Liver (tissue), 8 donors: ENCODE measurements at regions not wholly inside any gene's neighbourhood (a gene's known extent, or its start where the extent isn't known, plus 50 kb on each side); places are given as distances from the start of the nearest gene placed in this dataset.

Source experiments
- DNase-seq: peaks from one replicate; pipeline ENCODE4 v3.0.0-alpha.2; 2017; ENCODE audit warnings: low spot score
- H3K27ac ChIP-seq, 2 donors: one replicate each; pipeline ENCODE4 v1.7.0; 2013; ENCODE audit warnings: inconsistent platforms in 2 of 2, low read length in 2 of 2, control low read depth in 1 of 2, low read depth in 1 of 2, mild to moderate bottlenecking in 1 of 2
- H3K27me3 ChIP-seq, 4 donors: one replicate each; pipeline versions ENCODE4 v1.6.1 to v1.7.0; 2013; ENCODE audit warnings: low read length in 3 of 4, inconsistent platforms in 1 of 4, mild to moderate bottlenecking in 1 of 4, moderate library complexity in 1 of 4; ENCODE audit not compliant: control insufficient read depth in 4 of 4, insufficient read depth in 4 of 4
- H3K36me3 ChIP-seq, 4 donors: one replicate each; pipeline versions ENCODE4 v1.6.1 to v1.7.0; 2013; ENCODE audit warnings: low read length in 3 of 4, mild to moderate bottlenecking in 3 of 4, low read depth in 1 of 4, moderate library complexity in 1 of 4; ENCODE audit not compliant: control insufficient read depth in 4 of 4, insufficient read depth in 3 of 4
- H3K4me1 ChIP-seq, 4 donors: one replicate each; pipeline versions ENCODE4 v1.6.1 to v1.7.0; 2013; ENCODE audit warnings: low read length in 3 of 4, mild to moderate bottlenecking in 3 of 4, moderate library complexity in 1 of 4; ENCODE audit not compliant: control insufficient read depth in 4 of 4, insufficient read depth in 4 of 4
- H3K4me3 ChIP-seq, 3 donors: one replicate each; pipeline versions ENCODE4 v1.6.1 to v1.7.0; 2013; ENCODE audit warnings: low read length in 3 of 3, control low read depth in 1 of 3, low read depth in 1 of 3, mild to moderate bottlenecking in 1 of 3
- H3K9ac ChIP-seq, 2 donors: one replicate each; pipeline ENCODE4 v1.7.0; 2013; ENCODE audit warnings: low read length in 2 of 2, mild to moderate bottlenecking in 2 of 2, moderate library complexity in 2 of 2, control low read depth in 1 of 2, low read depth in 1 of 2
- H3K9me3 ChIP-seq, 4 donors: one replicate each; pipeline versions ENCODE4 v1.6.1 to v1.7.0; 2013; ENCODE audit warnings: low read length in 3 of 4; ENCODE audit not compliant: control insufficient read depth in 4 of 4
- EGR1 ChIP-seq, 2 donors: IDR thresholded peaks; 2 replicates each; pipeline ENCODE4 v1.6.1; 2016 to 2018; ENCODE audit warnings: antibody characterized with exemption in 2 of 2, low read depth in 2 of 2
- FOXA1 ChIP-seq: IDR thresholded peaks from 2 replicates; pipeline ENCODE4 v1.6.1; 2016; ENCODE audit warnings: antibody characterized with exemption
- FOXA2 ChIP-seq: IDR thresholded peaks from 2 replicates; pipeline ENCODE4 v1.6.1; 2016; ENCODE audit warnings: antibody characterized with exemption
- HNF4A ChIP-seq, 2 donors: conservative IDR thresholded peaks; 2 replicates each; pipeline ENCODE4 v1.6.1; 2016; ENCODE audit warnings: antibody characterized with exemption in 2 of 2, mild to moderate bottlenecking in 2 of 2
- HNF4G ChIP-seq: IDR thresholded peaks from 2 replicates; pipeline ENCODE4 v1.6.1; 2016; ENCODE audit warnings: antibody characterized with exemption
- JUND ChIP-seq, 2 donors: IDR thresholded peaks; 2 replicates each; pipeline ENCODE4 v1.6.1; 2016; ENCODE audit warnings: antibody characterized with exemption in 2 of 2
- NR2F2 ChIP-seq: IDR thresholded peaks from 2 replicates; pipeline ENCODE4 v1.6.1; 2016; ENCODE audit warnings: antibody characterized with exemption
- RAD21 ChIP-seq, 2 donors: IDR thresholded peaks; 2 replicates each; pipeline ENCODE4 v1.6.1; 2016; ENCODE audit warnings: antibody characterized with exemption in 2 of 2, mild to moderate bottlenecking in 2 of 2
- RXRA ChIP-seq, 2 donors: IDR thresholded peaks; 2 replicates each; pipeline ENCODE4 v1.6.1; 2017 to 2018; ENCODE audit warnings: antibody characterized with exemption in 2 of 2, mild to moderate bottlenecking in 1 of 2
- SP1 ChIP-seq: IDR thresholded peaks from 2 replicates; pipeline ENCODE4 v1.6.1; 2018; ENCODE audit warnings: antibody characterized with exemption, mild to moderate bottlenecking
- TAF1 ChIP-seq: conservative IDR thresholded peaks from 2 replicates; pipeline ENCODE4 v1.6.1; 2016; ENCODE audit warnings: antibody characterized with exemption, mild to moderate bottlenecking
- YY1 ChIP-seq: IDR thresholded peaks from 2 replicates; pipeline ENCODE4 v1.6.1; 2016; ENCODE audit warnings: antibody characterized with exemption, mild to moderate bottlenecking
- WGBS: extraction: QIAGEN DNeasy Blood & Tissue Kit; methylation state at CpG from one replicate; pipeline ENCODE4 v1.1.7; 2013; 5-methylcytosine and 5-hydroxymethylcytosine counted together
- TF ChIP-seq, protein P1 (sequence below): fragments of 150-350 bp; IDR thresholded peaks from 2 replicates; pipeline ENCODE4 v1.5.1; 2017; ENCODE audit warnings: improper control_type of control experiment, low read depth, low read length; ENCODE audit not compliant: missing input control
- TF ChIP-seq, protein P2 (sequence below): IDR thresholded peaks from 2 replicates; pipeline ENCODE4 v1.6.1; 2016; ENCODE audit warnings: antibody characterized with exemption
- TF ChIP-seq, protein P3 (sequence below): IDR thresholded peaks from 2 replicates; pipeline ENCODE4 v1.6.1; 2016; ENCODE audit warnings: antibody characterized with exemption, mild to moderate bottlenecking
- TF ChIP-seq, protein P4 (sequence below): IDR thresholded peaks from 2 replicates; pipeline ENCODE4 v1.6.1; 2016; ENCODE audit warnings: antibody characterized with exemption
- donor health status: healthy.
- donor health status: healthy.
- donor health status: healthy.
- donor health status: healthy.
- donor health status: healthy.

DNA sequence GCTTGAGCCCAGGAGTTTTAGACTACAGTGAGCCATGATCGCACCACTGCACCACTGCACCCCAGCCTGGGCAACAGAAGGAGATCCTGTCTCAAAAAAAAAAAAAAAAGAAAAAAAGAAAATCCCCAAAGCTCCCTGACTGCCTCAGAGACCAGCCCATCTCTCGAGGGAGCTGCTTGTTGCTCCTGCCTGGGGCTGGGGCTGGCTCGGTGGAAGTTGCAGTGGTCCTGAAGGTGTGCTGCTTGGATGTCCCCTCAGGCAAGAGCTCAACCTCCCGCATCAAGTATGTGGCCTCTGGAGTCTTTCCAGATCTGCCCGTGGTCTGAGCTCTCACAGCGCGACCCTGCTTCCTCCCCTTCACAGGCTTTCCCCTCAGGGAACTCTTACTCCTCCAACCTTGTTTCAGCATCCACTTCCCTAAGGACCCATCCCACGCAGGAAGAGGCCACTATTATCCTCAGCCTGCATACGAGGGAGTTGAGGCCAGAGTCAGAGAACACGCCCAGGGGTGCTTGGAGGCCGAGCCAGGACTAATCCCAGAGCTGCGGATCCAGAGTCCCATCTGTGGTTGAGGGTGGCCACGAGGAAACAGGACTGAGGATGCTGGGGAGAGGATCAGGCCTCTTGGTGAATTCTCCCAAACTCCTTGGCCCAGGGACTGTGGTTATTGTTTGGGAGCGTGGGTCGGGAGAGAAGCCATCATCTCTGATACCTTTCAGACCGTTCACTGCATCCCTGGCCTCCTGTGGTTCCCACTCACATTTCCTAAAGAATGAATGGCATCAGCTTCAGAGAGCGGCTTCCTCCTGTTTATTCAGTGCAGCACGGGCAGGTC, 624.6 kb downstream of the AACS start:
- Histone ChIP-seq H3K27ac (no peak overlapping the region), H3K4me1 (no peaks in the 10 kb centered on the region), H3K9ac (no peak overlapping the region), H3K4me3 (no peak overlapping the region), H3K36me3 (no peaks in the 10 kb centered on the region), H3K9me3 (no peaks in the 10 kb centered on the region), H3K27me3 (peaks cover 0 to 8% (median 0%) of the 10 kb centered on the region in 4 donors)
- WGBS = 65% methylated on average over 18 of the region's 18 CpGs
- DNase-seq = no peak
- TF ChIP-seq YY1 = no peak
- TF ChIP-seq, protein P1, sequence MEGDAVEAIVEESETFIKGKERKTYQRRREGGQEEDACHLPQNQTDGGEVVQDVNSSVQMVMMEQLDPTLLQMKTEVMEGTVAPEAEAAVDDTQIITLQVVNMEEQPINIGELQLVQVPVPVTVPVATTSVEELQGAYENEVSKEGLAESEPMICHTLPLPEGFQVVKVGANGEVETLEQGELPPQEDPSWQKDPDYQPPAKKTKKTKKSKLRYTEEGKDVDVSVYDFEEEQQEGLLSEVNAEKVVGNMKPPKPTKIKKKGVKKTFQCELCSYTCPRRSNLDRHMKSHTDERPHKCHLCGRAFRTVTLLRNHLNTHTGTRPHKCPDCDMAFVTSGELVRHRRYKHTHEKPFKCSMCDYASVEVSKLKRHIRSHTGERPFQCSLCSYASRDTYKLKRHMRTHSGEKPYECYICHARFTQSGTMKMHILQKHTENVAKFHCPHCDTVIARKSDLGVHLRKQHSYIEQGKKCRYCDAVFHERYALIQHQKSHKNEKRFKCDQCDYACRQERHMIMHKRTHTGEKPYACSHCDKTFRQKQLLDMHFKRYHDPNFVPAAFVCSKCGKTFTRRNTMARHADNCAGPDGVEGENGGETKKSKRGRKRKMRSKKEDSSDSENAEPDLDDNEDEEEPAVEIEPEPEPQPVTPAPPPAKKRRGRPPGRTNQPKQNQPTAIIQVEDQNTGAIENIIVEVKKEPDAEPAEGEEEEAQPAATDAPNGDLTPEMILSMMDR = no peak
- no peak for TF ChIP-seq FOXA1
- TF ChIP-seq, protein P2, sequence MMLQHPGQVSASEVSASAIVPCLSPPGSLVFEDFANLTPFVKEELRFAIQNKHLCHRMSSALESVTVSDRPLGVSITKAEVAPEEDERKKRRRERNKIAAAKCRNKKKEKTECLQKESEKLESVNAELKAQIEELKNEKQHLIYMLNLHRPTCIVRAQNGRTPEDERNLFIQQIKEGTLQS = no peak
- TF ChIP-seq EGR1 (IDR thresholded peaks at IDR 0.05; ENCODE audit: low read depth in 2 of 2) = no peak
- TF ChIP-seq NR2F2 = no peak
- no peak for TF ChIP-seq FOXA2
- TF ChIP-seq JUND (IDR thresholded peaks at IDR 0.05) = no peak
- TF ChIP-seq TAF1 = no peak
- TF ChIP-seq, protein P3, sequence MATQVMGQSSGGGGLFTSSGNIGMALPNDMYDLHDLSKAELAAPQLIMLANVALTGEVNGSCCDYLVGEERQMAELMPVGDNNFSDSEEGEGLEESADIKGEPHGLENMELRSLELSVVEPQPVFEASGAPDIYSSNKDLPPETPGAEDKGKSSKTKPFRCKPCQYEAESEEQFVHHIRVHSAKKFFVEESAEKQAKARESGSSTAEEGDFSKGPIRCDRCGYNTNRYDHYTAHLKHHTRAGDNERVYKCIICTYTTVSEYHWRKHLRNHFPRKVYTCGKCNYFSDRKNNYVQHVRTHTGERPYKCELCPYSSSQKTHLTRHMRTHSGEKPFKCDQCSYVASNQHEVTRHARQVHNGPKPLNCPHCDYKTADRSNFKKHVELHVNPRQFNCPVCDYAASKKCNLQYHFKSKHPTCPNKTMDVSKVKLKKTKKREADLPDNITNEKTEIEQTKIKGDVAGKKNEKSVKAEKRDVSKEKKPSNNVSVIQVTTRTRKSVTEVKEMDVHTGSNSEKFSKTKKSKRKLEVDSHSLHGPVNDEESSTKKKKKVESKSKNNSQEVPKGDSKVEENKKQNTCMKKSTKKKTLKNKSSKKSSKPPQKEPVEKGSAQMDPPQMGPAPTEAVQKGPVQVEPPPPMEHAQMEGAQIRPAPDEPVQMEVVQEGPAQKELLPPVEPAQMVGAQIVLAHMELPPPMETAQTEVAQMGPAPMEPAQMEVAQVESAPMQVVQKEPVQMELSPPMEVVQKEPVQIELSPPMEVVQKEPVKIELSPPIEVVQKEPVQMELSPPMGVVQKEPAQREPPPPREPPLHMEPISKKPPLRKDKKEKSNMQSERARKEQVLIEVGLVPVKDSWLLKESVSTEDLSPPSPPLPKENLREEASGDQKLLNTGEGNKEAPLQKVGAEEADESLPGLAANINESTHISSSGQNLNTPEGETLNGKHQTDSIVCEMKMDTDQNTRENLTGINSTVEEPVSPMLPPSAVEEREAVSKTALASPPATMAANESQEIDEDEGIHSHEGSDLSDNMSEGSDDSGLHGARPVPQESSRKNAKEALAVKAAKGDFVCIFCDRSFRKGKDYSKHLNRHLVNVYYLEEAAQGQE = no peak
- TF ChIP-seq RXRA (IDR thresholded peaks at IDR 0.05) = no peak
- no peak for TF ChIP-seq HNF4A (conservative IDR thresholded peaks at IDR 0.05)
- TF ChIP-seq SP1 = no peak

DNA sequence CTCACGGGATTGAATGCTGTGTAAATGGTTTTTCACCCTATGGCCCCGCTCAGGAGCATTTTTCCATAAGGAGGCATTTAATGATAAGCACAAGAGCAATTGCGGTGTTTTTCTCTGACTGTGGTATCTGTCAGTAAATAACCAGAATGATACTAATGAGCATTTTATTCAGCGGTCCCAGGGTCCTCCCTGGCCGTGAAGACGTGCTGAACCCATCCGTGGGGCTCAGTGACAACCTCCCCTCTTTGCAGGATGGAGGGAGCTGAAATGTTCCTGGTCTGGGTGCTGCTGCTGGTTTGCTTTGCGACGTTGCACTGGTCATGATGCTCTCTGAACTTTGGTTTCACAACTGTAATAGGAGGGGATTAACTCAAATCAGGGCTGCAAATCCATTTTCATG, 625.6 kb downstream of the AACS start:
- peaks cover 0 to 6% (median 0%) of the 10 kb centered on the region in 4 donors for H3K27me3 ChIP-seq
- H3K36me3 ChIP-seq = no peaks in the 10 kb centered on the region
- no peaks in the 10 kb centered on the region for H3K9me3 ChIP-seq
- H3K9ac ChIP-seq = no peak overlapping the region
- no peaks in the 10 kb centered on the region for H3K4me1 ChIP-seq
- no peak overlapping the region for H3K4me3 ChIP-seq
- no peak overlapping the region for H3K27ac ChIP-seq
- DNase-seq = no peak
- WGBS = 66% methylated on average over 9 of the region's 9 CpGs
- TF ChIP-seq, protein P3 = no peak
- TF ChIP-seq FOXA1 = no peak
- TF ChIP-seq HNF4G = no peak
- TF ChIP-seq YY1 = no peak
- no peak for TF ChIP-seq EGR1 (IDR thresholded peaks at IDR 0.05; ENCODE audit: low read depth in 2 of 2)
- no peak for TF ChIP-seq RXRA (IDR thresholded peaks at IDR 0.05)
- TF ChIP-seq RAD21 (IDR thresholded peaks at IDR 0.05) = no peak
- TF ChIP-seq, protein P1 = no peak
- TF ChIP-seq, protein P4, sequence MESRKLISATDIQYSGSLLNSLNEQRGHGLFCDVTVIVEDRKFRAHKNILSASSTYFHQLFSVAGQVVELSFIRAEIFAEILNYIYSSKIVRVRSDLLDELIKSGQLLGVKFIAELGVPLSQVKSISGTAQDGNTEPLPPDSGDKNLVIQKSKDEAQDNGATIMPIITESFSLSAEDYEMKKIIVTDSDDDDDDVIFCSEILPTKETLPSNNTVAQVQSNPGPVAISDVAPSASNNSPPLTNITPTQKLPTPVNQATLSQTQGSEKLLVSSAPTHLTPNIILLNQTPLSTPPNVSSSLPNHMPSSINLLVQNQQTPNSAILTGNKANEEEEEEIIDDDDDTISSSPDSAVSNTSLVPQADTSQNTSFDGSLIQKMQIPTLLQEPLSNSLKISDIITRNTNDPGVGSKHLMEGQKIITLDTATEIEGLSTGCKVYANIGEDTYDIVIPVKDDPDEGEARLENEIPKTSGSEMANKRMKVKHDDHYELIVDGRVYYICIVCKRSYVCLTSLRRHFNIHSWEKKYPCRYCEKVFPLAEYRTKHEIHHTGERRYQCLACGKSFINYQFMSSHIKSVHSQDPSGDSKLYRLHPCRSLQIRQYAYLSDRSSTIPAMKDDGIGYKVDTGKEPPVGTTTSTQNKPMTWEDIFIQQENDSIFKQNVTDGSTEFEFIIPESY = no peak
